ENCODE measurements at regions not wholly inside any gene's neighbourhood (a gene's known extent, or its start where the extent isn't known, plus 50 kb on each side); places are given as distances from the start of the nearest gene placed in this dataset.

DNA sequence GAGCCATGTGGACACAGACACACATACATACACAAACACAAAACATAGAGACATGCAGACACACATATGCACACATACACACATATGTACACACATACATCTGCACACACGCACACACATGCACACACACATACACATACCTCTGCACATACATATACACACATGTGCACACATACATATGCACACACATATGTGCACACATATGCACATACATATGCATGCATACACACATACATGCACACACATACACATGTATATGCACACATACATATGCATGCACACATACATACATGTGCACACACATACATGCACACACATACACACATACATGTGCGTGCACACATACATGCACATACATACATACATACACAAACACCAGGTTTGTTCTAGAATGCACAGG lies 236.3 kb upstream of the FOXK1 start:
- TF ChIP-seq, protein P1, sequence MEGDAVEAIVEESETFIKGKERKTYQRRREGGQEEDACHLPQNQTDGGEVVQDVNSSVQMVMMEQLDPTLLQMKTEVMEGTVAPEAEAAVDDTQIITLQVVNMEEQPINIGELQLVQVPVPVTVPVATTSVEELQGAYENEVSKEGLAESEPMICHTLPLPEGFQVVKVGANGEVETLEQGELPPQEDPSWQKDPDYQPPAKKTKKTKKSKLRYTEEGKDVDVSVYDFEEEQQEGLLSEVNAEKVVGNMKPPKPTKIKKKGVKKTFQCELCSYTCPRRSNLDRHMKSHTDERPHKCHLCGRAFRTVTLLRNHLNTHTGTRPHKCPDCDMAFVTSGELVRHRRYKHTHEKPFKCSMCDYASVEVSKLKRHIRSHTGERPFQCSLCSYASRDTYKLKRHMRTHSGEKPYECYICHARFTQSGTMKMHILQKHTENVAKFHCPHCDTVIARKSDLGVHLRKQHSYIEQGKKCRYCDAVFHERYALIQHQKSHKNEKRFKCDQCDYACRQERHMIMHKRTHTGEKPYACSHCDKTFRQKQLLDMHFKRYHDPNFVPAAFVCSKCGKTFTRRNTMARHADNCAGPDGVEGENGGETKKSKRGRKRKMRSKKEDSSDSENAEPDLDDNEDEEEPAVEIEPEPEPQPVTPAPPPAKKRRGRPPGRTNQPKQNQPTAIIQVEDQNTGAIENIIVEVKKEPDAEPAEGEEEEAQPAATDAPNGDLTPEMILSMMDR (IDR thresholded peaks at IDR 0.05) = no peak
- Mint-ChIP-seq H3K4me1 (ENCODE audit: unreplicated experiment) (no peaks in the 10 kb centered on the region), H3K4me3 (ENCODE audit: unreplicated experiment) (no peak overlapping the region), H3K27ac (ENCODE audit: unreplicated experiment) (no peak overlapping the region), H3K27me3 (ENCODE audit: unreplicated experiment) (no peaks in the 10 kb centered on the region), H3K9me3 (ENCODE audit: unreplicated experiment) (peaks cover 28% of the 10 kb centered on the region), H3K36me3 (ENCODE audit: unreplicated experiment) (no peaks in the 10 kb centered on the region)
- no peak for DNase-seq (ENCODE audit: extremely low spot score, unreplicated experiment)

DNA sequence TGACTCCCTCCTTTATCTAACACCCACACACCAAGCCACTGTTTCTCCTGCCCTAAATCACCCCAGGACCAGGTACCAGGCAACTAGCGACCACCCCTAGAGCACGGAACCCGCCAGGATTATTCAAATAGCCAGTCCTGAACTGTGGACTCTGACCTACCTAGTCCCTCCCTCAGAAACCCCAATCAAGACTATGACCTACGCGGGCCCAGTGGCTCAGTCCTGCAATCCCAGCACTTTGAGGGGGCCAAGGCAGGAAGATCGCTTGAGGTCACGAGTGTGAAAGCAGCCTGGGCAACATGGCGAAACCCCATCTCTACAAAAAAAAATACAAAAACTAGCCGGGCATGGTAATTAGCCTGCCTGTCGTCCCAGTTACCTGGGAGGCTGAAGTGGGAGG lies 232.8 kb upstream of the FOXK1 start:
- DNase-seq (ENCODE audit: extremely low spot score, unreplicated experiment) = no peak
- H3K36me3 Mint-ChIP-seq (ENCODE audit: unreplicated experiment) = no peaks in the 10 kb centered on the region
- no peaks in the 10 kb centered on the region for H3K4me1 Mint-ChIP-seq (ENCODE audit: unreplicated experiment)

DNA sequence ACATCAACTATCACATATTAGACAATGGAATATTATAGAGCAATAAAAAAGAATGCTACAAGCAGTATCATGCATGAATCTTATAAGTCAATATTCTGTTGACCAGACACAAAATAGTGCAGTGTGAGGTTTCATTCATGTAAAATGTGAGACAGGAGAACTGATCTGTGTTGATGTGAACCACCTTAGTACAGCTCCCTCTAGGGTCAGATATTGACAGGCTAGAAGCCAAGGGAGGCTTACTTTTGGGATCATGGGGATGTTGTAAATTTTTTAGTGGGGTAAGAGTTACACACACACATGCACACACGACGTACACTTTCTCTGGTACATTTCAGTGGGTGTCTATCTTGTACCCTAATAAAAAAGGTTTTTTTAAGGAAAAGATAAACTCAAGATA lies 231.6 kb upstream of the FOXK1 start:
- Mint-ChIP-seq H3K27ac (ENCODE audit: unreplicated experiment) (no peak overlapping the region), H3K9me3 (ENCODE audit: unreplicated experiment) (peaks cover 15% of the 10 kb centered on the region), H3K27me3 (ENCODE audit: unreplicated experiment) (no peaks in the 10 kb centered on the region), H3K4me3 (ENCODE audit: unreplicated experiment) (no peak overlapping the region), H3K4me1 (ENCODE audit: unreplicated experiment) (no peaks in the 10 kb centered on the region), H3K36me3 (ENCODE audit: unreplicated experiment) (no peaks in the 10 kb centered on the region)
- DNase-seq (ENCODE audit: extremely low spot score, unreplicated experiment) = no peak
- TF ChIP-seq, protein P1 (IDR thresholded peaks at IDR 0.05) = no peak

More for the DNA sequence above, 232.8 kb upstream of the FOXK1 start:
- Mint-ChIP-seq H3K27ac (ENCODE audit: unreplicated experiment) (no peak overlapping the region), H3K9me3 (ENCODE audit: unreplicated experiment) (peaks cover 21% of the 10 kb centered on the region), H3K4me3 (ENCODE audit: unreplicated experiment) (no peak overlapping the region), H3K27me3 (ENCODE audit: unreplicated experiment) (no peaks in the 10 kb centered on the region)
- TF ChIP-seq, protein P1 (IDR thresholded peaks at IDR 0.05) = no peak

DNA sequence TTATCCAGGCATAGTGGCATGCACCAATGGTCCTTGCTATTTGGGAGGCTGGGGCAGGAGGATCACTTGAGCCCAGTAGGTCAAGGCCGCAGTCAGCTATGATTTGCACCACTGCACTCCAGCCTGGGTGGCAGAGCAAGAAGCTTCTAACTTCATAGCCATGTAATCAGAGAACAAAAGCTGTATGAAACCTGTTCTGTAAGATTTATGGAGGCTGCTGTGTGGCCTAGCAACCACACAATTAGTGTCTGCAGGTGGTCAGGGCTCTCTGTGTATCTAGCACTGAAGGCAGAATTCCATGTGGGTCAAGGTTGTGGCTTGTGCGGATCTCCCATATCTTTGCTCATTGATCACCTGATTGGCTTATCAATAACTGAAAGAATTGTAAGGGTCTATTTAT lies 221.5 kb upstream of the FOXK1 start:
- TF ChIP-seq, protein P1 (IDR thresholded peaks at IDR 0.05) = no peak
- no peaks in the 10 kb centered on the region for H3K27me3 Mint-ChIP-seq (ENCODE audit: unreplicated experiment)
- no peak for DNase-seq (ENCODE audit: extremely low spot score, unreplicated experiment)
- peaks cover 14% of the 10 kb centered on the region for H3K9me3 Mint-ChIP-seq (ENCODE audit: unreplicated experiment)
- no peak overlapping the region for H3K4me3 Mint-ChIP-seq (ENCODE audit: unreplicated experiment)
- H3K4me1 Mint-ChIP-seq (ENCODE audit: unreplicated experiment) = peaks cover 5% of the 10 kb centered on the region
- H3K27ac Mint-ChIP-seq (ENCODE audit: unreplicated experiment) = no peak overlapping the region
- H3K36me3 Mint-ChIP-seq (ENCODE audit: unreplicated experiment) = no peaks in the 10 kb centered on the region

DNA sequence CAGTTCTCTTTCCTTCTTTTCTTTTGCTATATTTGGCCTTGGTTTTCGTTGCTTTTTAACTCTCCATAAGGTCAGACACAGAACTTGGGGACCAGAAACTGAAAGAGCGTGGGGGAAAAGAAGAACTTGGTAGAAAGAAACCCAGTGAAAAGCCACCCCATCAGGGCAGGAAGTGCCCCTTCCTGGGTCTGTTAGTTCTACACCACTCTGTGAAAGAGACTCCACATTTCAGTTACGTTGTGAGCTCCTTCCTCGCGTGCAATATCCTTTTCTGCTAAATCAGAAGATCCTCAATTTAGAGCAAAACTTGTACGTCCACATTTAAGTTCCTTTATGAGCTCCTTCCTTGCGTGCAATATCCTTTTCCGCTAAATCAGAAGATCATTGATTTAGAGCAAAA lies 220.6 kb upstream of the FOXK1 start:
- TF ChIP-seq, protein P1 (IDR thresholded peaks at IDR 0.05) = no peak
- no peak for DNase-seq (ENCODE audit: extremely low spot score, unreplicated experiment)
- Mint-ChIP-seq H3K9me3 (ENCODE audit: unreplicated experiment) (peaks cover 18% of the 10 kb centered on the region), H3K27ac (ENCODE audit: unreplicated experiment) (no peak overlapping the region), H3K36me3 (ENCODE audit: unreplicated experiment) (no peaks in the 10 kb centered on the region), H3K4me1 (ENCODE audit: unreplicated experiment) (peaks cover 5% of the 10 kb centered on the region), H3K4me3 (ENCODE audit: unreplicated experiment) (no peak overlapping the region), H3K27me3 (ENCODE audit: unreplicated experiment) (no peaks in the 10 kb centered on the region)
